HG02610 (cell line): ENCODE measurements at regions not wholly inside any gene's neighbourhood (a gene's known extent, or its start where the extent isn't known, plus 50 kb on each side); places are given as distances from the start of the nearest gene placed in this dataset.
"Not testable (repeated sequence)": the region's sequence is repeated elsewhere in the genome, so short reads cannot be mapped to it uniquely, and the experiment has no call there.

Source experiments
- ATAC-seq: cut with Tn5 transposase; IDR thresholded peaks from one replicate; pipeline ENCODE4 v1.9.1; 2021; ENCODE audit warnings: mild to moderate bottlenecking, moderate library complexity; ENCODE audit not compliant: unreplicated experiment

- ATAC-seq: not testable (repeated sequence)
Observed at GRCh38 chrX:140633105-140633504, 76.5 kb upstream of the LINC00632 start.

GRCh38 chrX:140608111-140608510 is 101.4 kb upstream of the LINC00632 start:
- ATAC-seq: no peak

- ATAC-seq: no peak
Observed at GRCh38 chrX:140602140-140602539, 97.3 kb upstream of the SOX3 start.

- ATAC-seq: no peak
Observed at GRCh38 chrX:140599851-140600250, 95.0 kb upstream of the SOX3 start.

GRCh38 chrX:140589657-140590056 is 84.8 kb upstream of the SOX3 start:
- no peak for ATAC-seq

GRCh38 chrX:140586951-140587350 is 82.1 kb upstream of the SOX3 start:
- ATAC-seq: no peak

GRCh38 chrX:140580478-140580877 is 75.6 kb upstream of the SOX3 start:
- ATAC-seq: no peak

GRCh38 chrX:140572724-140573123 is 67.9 kb upstream of the SOX3 start:
- peak; percentile 79 for ATAC-seq

GRCh38 chrX:140563893-140564292 is 59.0 kb upstream of the SOX3 start:
- no peak for ATAC-seq
